ENCODE measurements at regions not wholly inside any gene's neighbourhood (a gene's known extent, or its start where the extent isn't known, plus 50 kb on each side); places are given as distances from the start of the nearest gene placed in this dataset.
"Not testable (repeated sequence)": the region's sequence is repeated elsewhere in the genome, so short reads cannot be mapped to it uniquely, and the experiment has no call there.

GRCh38 chr7:66296-66695 is 126.1 kb upstream of the FAM20C start:
- TF ChIP-seq CTCF (IDR thresholded peaks at IDR 0.05): no peak
- ATAC-seq (ENCODE audit: low FRiP score) (no peak), DNase-seq (ENCODE audit: low spot score) (no peak)

- DNase-seq (ENCODE audit: low spot score) (no peak), ATAC-seq (ENCODE audit: low FRiP score) (no peak)
- TF ChIP-seq CTCF (IDR thresholded peaks at IDR 0.05): no peak
Observed at GRCh38 chr7:66741-67140, 125.6 kb upstream of the FAM20C start.

GRCh38 chr7:67661-68395 is 124.5 kb upstream of the FAM20C start:
- DNase-seq (ENCODE audit: low spot score) (no peak), ATAC-seq (ENCODE audit: low FRiP score) (no peak)
- no peak for TF ChIP-seq CTCF (IDR thresholded peaks at IDR 0.05)

- no peak for ATAC-seq (ENCODE audit: low FRiP score)
- no peak for TF ChIP-seq CTCF (IDR thresholded peaks at IDR 0.05)
- DNase-seq (ENCODE audit: low spot score): no peak
Observed at GRCh38 chr7:68629-69028, 123.7 kb upstream of the FAM20C start.

- ATAC-seq (ENCODE audit: low FRiP score): not testable (repeated sequence)
Observed at GRCh38 chr7:69052-69451, 123.3 kb upstream of the FAM20C start.

GRCh38 chr7:69499-70123 is 122.8 kb upstream of the FAM20C start:
- ATAC-seq (ENCODE audit: low FRiP score); DNase-seq (ENCODE audit: low spot score): not testable (repeated sequence)

More at GRCh38 chr7:69052-69451, 123.3 kb upstream of the FAM20C start:
- not testable (repeated sequence) for DNase-seq (ENCODE audit: low spot score)

- not testable (repeated sequence) for ATAC-seq (ENCODE audit: low FRiP score); DNase-seq (ENCODE audit: low spot score)
Observed at GRCh38 chr7:70207-70606, 122.2 kb upstream of the FAM20C start.

GRCh38 chr7:70989-71388 is 121.4 kb upstream of the FAM20C start:
- DNase-seq (ENCODE audit: low spot score): peak; percentile 42
- ATAC-seq (ENCODE audit: low FRiP score): peak; percentile 75

- ATAC-seq (ENCODE audit: low FRiP score): not testable (repeated sequence)
- DNase-seq (ENCODE audit: low spot score): peak; percentile 12
Observed at GRCh38 chr7:72266-73057, 119.9 kb upstream of the FAM20C start.

- ATAC-seq (ENCODE audit: low FRiP score); DNase-seq (ENCODE audit: low spot score): not testable (repeated sequence)
Observed at GRCh38 chr7:73058-73331, 119.4 kb upstream of the FAM20C start.

- DNase-seq (ENCODE audit: low spot score); ATAC-seq (ENCODE audit: low FRiP score): not testable (repeated sequence)
Observed at GRCh38 chr7:74008-74540, 118.3 kb upstream of the FAM20C start.

- peak; percentile 14 for DNase-seq (ENCODE audit: low spot score)
Observed at GRCh38 chr7:75511-75910, 116.9 kb upstream of the FAM20C start.

GRCh38 chr7:76202-76601 is 116.2 kb upstream of the FAM20C start:
- ATAC-seq (ENCODE audit: low FRiP score); DNase-seq (ENCODE audit: low spot score): not testable (repeated sequence)

More at GRCh38 chr7:75511-75910, 116.9 kb upstream of the FAM20C start:
- ATAC-seq (ENCODE audit: low FRiP score): not testable (repeated sequence)

- ATAC-seq (ENCODE audit: low FRiP score); DNase-seq (ENCODE audit: low spot score): not testable (repeated sequence)
Observed at GRCh38 chr7:76829-77395, 115.5 kb upstream of the FAM20C start.
